Natural killer cell (primary cell): ENCODE measurements at regions not wholly inside any gene's neighbourhood (a gene's known extent, or its start where the extent isn't known, plus 50 kb on each side); places are given as distances from the start of the nearest gene placed in this dataset.

Source experiments
- ATAC-seq, 3 donors: fragments of 150-1000 bp in 2 of 3; fragments of 200-7000 bp in 1 of 3; cut with Tn5 transposase; 1 replicate in 1 of 3; 2 replicates in 2 of 3; pipeline ENCODE4 v1.10.0; 2021; ENCODE audit warnings: mild to moderate bottlenecking in 2 of 3, moderate library complexity in 2 of 3
- DNase-seq, 2 donors: peaks; one replicate each; pipeline versions ENCODE4 v3.0.0 to v3.0.0-alpha.2; 2013 to 2021; ENCODE audit warnings: mixed read lengths in 1 of 2
- H3K27ac ChIP-seq: one replicate; pipeline ENCODE4 v1.5.1; 2013; ENCODE audit warnings: mild to moderate bottlenecking, low read length
- H3K27me3 ChIP-seq: one replicate; pipeline ENCODE4 v1.6.1; 2013; ENCODE audit warnings: low read length; ENCODE audit not compliant: control insufficient read depth, insufficient read depth
- H3K36me3 ChIP-seq: one replicate; pipeline ENCODE4 v1.6.1; 2013; ENCODE audit warnings: low read length; ENCODE audit not compliant: control insufficient read depth, insufficient read depth
- H3K4me1 ChIP-seq: one replicate; pipeline ENCODE4 v1.6.1; 2013; ENCODE audit warnings: low read length; ENCODE audit not compliant: control insufficient read depth, insufficient read depth
- H3K4me3 ChIP-seq: one replicate; pipeline ENCODE4 v1.5.1; 2013; ENCODE audit warnings: low read length
- H3K9me3 ChIP-seq: one replicate; pipeline ENCODE4 v1.6.1; 2013; ENCODE audit warnings: low read length; ENCODE audit not compliant: control insufficient read depth, insufficient read depth
- H3K27ac Mint-ChIP-seq, 2 donors: one replicate each; pipeline ENCODE4 v1.8.0; 2022; ENCODE audit warnings: mild to moderate bottlenecking in 2 of 2, mixed read lengths in 2 of 2, moderate library complexity in 1 of 2
- H3K27me3 Mint-ChIP-seq, 2 donors: one replicate each; pipeline ENCODE4 v1.8.0; 2022; ENCODE audit warnings: low read depth in 2 of 2, mixed read lengths in 2 of 2
- H3K36me3 Mint-ChIP-seq: one replicate; pipeline ENCODE4 v1.8.0; 2022; ENCODE audit warnings: mixed read lengths
- H3K4me1 Mint-ChIP-seq, 2 donors: one replicate each; pipeline ENCODE4 v1.8.0; 2022; ENCODE audit warnings: mixed read lengths in 2 of 2
- H3K4me3 Mint-ChIP-seq: one replicate; pipeline ENCODE4 v1.8.0; 2022; ENCODE audit warnings: mild to moderate bottlenecking, moderate library complexity, mixed read lengths
- H3K9me3 Mint-ChIP-seq, 2 donors: one replicate each; pipeline ENCODE4 v1.8.0; 2022; ENCODE audit warnings: mixed read lengths in 2 of 2
- WGBS: methylation state at CpG from one replicate; pipeline ENCODE4 v1.1.7; 2013; ENCODE audit warnings: missing lambda C conversion rate; ENCODE audit not compliant: insufficient coverage; 5-methylcytosine and 5-hydroxymethylcytosine counted together
- intact Hi-C: fragments of 100-400 bp; cut with micrococcal nuclease; formaldehyde crosslinking; loops from one replicate; pipeline ENCODE4 v1.14.2; 2022
- TF ChIP-seq, protein P1 (sequence below): fragments of 200-600 bp; IDR thresholded peaks from one replicate; pipeline ENCODE4 v1.8.0; 2022; ENCODE audit warnings: antibody characterized with exemption

GRCh38 chr21:27695246-27695645 lies 728.4 kb upstream of the ADAMTS5 start:
- H3K27ac Mint-ChIP-seq: no peak overlapping the region
- no peaks in the 10 kb centered on the region for H3K36me3 Mint-ChIP-seq
- no peaks in the 10 kb centered on the region for H3K4me1 Mint-ChIP-seq
- ATAC-seq (no peak), DNase-seq (no peak)
- H3K36me3 ChIP-seq: no peaks in the 10 kb centered on the region
- peaks cover 0 to 18% of the 10 kb centered on the region in 2 donors for H3K27me3 Mint-ChIP-seq
- no peaks in the 10 kb centered on the region for H3K4me1 ChIP-seq
- H3K27me3 ChIP-seq: no peaks in the 10 kb centered on the region
- TF ChIP-seq, protein P1, sequence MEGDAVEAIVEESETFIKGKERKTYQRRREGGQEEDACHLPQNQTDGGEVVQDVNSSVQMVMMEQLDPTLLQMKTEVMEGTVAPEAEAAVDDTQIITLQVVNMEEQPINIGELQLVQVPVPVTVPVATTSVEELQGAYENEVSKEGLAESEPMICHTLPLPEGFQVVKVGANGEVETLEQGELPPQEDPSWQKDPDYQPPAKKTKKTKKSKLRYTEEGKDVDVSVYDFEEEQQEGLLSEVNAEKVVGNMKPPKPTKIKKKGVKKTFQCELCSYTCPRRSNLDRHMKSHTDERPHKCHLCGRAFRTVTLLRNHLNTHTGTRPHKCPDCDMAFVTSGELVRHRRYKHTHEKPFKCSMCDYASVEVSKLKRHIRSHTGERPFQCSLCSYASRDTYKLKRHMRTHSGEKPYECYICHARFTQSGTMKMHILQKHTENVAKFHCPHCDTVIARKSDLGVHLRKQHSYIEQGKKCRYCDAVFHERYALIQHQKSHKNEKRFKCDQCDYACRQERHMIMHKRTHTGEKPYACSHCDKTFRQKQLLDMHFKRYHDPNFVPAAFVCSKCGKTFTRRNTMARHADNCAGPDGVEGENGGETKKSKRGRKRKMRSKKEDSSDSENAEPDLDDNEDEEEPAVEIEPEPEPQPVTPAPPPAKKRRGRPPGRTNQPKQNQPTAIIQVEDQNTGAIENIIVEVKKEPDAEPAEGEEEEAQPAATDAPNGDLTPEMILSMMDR: no peak
- H3K4me3 Mint-ChIP-seq: no peak overlapping the region
- no peaks in the 10 kb centered on the region for H3K9me3 Mint-ChIP-seq
- H3K9me3 ChIP-seq: no peaks in the 10 kb centered on the region
- H3K27ac ChIP-seq: no peak overlapping the region
- intact Hi-C loops: no loop called here
- no peak overlapping the region for H3K4me3 ChIP-seq
- 92% methylated on average over 1 of the region's 1 CpG for WGBS

GRCh38 chr21:27694667-27695066 lies 727.8 kb upstream of the ADAMTS5 start:
- no peaks in the 10 kb centered on the region for H3K4me1 Mint-ChIP-seq
- H3K27ac Mint-ChIP-seq: no peak overlapping the region
- Histone ChIP-seq H3K9me3 (no peaks in the 10 kb centered on the region), H3K36me3 (no peaks in the 10 kb centered on the region), H3K27ac (no peak overlapping the region), H3K27me3 (no peaks in the 10 kb centered on the region), H3K4me1 (no peaks in the 10 kb centered on the region), H3K4me3 (no peak overlapping the region)
- TF ChIP-seq, protein P1: no peak
- intact Hi-C loops: no loop called here
- H3K27me3 Mint-ChIP-seq: peaks cover 0 to 18% of the 10 kb centered on the region in 2 donors
- DNase-seq (no peak), ATAC-seq (no peak)
- 86% methylated on average over 4 of the region's 4 CpGs for WGBS
- no peak overlapping the region for H3K4me3 Mint-ChIP-seq
- H3K9me3 Mint-ChIP-seq: no peaks in the 10 kb centered on the region
- H3K36me3 Mint-ChIP-seq: no peaks in the 10 kb centered on the region

- Mint-ChIP-seq H3K27me3 (peaks cover 0 to 18% of the 10 kb centered on the region in 2 donors), H3K4me3 (no peak overlapping the region), H3K27ac (no peak overlapping the region), H3K36me3 (no peaks in the 10 kb centered on the region), H3K4me1 (no peaks in the 10 kb centered on the region), H3K9me3 (peaks cover 1 to 2% of the 10 kb centered on the region in 2 donors)
- Histone ChIP-seq H3K36me3 (no peaks in the 10 kb centered on the region), H3K27me3 (no peaks in the 10 kb centered on the region), H3K27ac (no peak overlapping the region), H3K4me1 (no peaks in the 10 kb centered on the region), H3K9me3 (no peaks in the 10 kb centered on the region), H3K4me3 (no peak overlapping the region)
- 93% methylated on average over 4 of the region's 6 CpGs for WGBS
- DNase-seq (no peak), ATAC-seq (no peak)
- intact Hi-C loops: no loop called here
- TF ChIP-seq, protein P1: no peak
Observed at GRCh38 chr21:27693376-27693775, 726.5 kb upstream of the ADAMTS5 start.

- H3K27ac ChIP-seq: no peak overlapping the region
- no peak overlapping the region for H3K27ac Mint-ChIP-seq
- H3K4me3 Mint-ChIP-seq: no peak overlapping the region
- intact Hi-C loops: no loop called here
- peaks cover 4 to 5% of the 10 kb centered on the region in 2 donors for H3K9me3 Mint-ChIP-seq
- H3K4me3 ChIP-seq: no peak overlapping the region
- H3K36me3 Mint-ChIP-seq: no peaks in the 10 kb centered on the region
- H3K4me1 ChIP-seq: no peaks in the 10 kb centered on the region
- TF ChIP-seq, protein P1: no peak
- no peaks in the 10 kb centered on the region for H3K36me3 ChIP-seq
- H3K27me3 ChIP-seq: no peaks in the 10 kb centered on the region
- no peaks in the 10 kb centered on the region for H3K4me1 Mint-ChIP-seq
- WGBS: no CpG with 5 or more reads among the region's 1 CpG
- H3K9me3 ChIP-seq: no peaks in the 10 kb centered on the region
- peaks cover 0 to 13% of the 10 kb centered on the region in 2 donors for H3K27me3 Mint-ChIP-seq
- DNase-seq (no peak), ATAC-seq (no peak)
Observed at GRCh38 chr21:27691516-27691915, 724.6 kb upstream of the ADAMTS5 start.
